ENCODE measurements at regions not wholly inside any gene's neighbourhood (a gene's known extent, or its start where the extent isn't known, plus 50 kb on each side); places are given as distances from the start of the nearest gene placed in this dataset.

DNA sequence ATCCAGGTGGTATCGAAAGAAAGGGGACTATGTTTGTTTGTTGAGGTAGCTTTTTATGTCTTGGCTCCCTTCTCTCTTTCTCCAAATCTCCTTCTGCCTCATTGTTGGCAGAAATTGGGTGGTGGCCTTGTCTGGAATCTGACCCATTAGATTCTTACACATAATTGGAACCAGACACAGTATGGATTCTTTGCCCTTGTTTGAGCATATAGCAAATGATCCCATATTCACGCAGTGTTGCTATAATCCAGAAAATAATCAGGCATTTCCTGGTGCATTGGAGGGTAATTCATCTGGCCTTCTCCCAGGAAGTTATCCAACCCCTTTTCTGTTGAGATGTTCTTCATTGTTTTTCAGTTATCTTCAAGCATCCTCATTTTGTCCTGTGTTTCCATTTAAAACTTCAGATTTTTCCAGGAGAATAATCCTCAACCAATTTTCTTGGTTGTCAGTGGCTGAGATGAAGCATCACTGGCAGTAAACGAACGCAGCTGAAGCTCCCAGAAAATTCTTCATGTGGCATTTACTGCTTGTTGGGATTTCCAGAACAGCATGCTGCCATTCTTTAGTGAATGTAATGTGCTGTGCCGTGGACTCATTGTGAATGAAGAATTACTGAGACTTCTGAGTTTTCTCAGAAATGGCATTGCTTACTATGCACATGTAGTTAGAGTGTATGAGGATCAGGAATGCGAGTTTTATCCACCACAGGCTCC, 70.5 kb upstream of the NTRK2 start:
- Histone ChIP-seq H3K27ac (no peak overlapping the region), H3K9me3 (no peaks in the 10 kb centered on the region), H3K4me1 (no peaks in the 10 kb centered on the region), H3K36me3 (no peaks in the 10 kb centered on the region), H3K4me3 (no peak overlapping the region), H3K27me3 (no peaks in the 10 kb centered on the region)
- WGBS, result 75% methylated on average over 6 of the region's 6 CpGs
- no peak for DNase-seq (ENCODE audit: low spot score in 2 of 2)
- TF ChIP-seq, protein P1, sequence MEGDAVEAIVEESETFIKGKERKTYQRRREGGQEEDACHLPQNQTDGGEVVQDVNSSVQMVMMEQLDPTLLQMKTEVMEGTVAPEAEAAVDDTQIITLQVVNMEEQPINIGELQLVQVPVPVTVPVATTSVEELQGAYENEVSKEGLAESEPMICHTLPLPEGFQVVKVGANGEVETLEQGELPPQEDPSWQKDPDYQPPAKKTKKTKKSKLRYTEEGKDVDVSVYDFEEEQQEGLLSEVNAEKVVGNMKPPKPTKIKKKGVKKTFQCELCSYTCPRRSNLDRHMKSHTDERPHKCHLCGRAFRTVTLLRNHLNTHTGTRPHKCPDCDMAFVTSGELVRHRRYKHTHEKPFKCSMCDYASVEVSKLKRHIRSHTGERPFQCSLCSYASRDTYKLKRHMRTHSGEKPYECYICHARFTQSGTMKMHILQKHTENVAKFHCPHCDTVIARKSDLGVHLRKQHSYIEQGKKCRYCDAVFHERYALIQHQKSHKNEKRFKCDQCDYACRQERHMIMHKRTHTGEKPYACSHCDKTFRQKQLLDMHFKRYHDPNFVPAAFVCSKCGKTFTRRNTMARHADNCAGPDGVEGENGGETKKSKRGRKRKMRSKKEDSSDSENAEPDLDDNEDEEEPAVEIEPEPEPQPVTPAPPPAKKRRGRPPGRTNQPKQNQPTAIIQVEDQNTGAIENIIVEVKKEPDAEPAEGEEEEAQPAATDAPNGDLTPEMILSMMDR (IDR thresholded peaks at IDR 0.05), result no peak
- no peak for TF ChIP-seq POLR2AphosphoS5 (IDR thresholded peaks at IDR 0.05)
- no peak for TF ChIP-seq EP300 (IDR thresholded peaks at IDR 0.05)
- TF ChIP-seq POLR2A (IDR thresholded peaks at IDR 0.05), result no peak

DNA sequence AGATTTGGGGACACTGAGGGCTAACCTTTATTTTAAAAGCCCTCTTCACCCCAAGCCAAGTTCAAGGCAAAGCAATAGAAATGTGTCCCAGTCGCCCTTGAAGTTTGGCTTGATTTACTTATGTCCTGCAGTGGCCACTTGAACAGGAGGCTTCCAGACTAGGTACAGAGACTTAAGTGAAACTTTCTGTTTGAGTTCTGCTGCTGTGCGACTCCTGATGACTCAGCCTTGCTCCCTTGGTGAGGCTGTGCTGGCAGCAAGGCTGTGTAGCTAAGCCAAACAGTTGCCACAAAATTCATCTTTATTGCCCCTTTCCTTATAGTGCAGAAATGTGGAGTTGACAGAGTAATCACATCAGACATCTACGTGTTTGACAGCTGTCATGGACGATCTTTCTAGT, 68.8 kb upstream of the NTRK2 start:
- no peak for DNase-seq (ENCODE audit: low spot score in 2 of 2)
- 54% methylated on average over 4 of the region's 4 CpGs for WGBS
- Histone ChIP-seq H3K27ac (no peak overlapping the region), H3K4me3 (no peak overlapping the region), H3K4me1 (no peaks in the 10 kb centered on the region), H3K27me3 (no peaks in the 10 kb centered on the region), H3K36me3 (no peaks in the 10 kb centered on the region), H3K9me3 (no peaks in the 10 kb centered on the region)
- TF ChIP-seq POLR2A (IDR thresholded peaks at IDR 0.05) (no peak), POLR2AphosphoS5 (IDR thresholded peaks at IDR 0.05) (no peak), EP300 (IDR thresholded peaks at IDR 0.05) (no peak)
- TF ChIP-seq, protein P1 (IDR thresholded peaks at IDR 0.05), result no peak

DNA sequence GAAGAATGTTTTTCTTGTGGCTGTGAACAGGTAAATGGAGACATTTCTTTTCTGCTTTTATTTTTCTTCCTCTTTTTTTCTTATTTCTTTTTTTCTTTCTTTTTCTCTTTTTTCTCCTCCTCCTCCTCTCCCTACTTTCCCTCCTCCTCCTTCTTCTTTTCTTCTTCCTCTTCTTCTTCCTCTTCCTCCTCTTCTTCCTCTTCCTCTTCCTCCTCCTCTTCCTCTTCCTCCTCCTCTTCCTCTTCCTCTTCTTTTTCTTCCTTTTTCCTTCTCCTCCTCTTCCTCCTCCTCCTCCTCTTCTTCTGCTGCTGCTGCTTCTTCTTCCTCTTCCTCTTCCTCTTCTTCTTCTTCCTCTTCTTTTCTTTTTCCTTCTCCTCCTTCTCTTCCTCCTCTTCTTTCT, 65.3 kb upstream of the NTRK2 start:
- no peaks in the 10 kb centered on the region for H3K4me1 ChIP-seq
- no peak for TF ChIP-seq POLR2A (IDR thresholded peaks at IDR 0.05)
- TF ChIP-seq POLR2AphosphoS5 (IDR thresholded peaks at IDR 0.05), result no peak
- TF ChIP-seq, protein P1 (IDR thresholded peaks at IDR 0.05), result no peak
- TF ChIP-seq EP300 (IDR thresholded peaks at IDR 0.05), result no peak
- no peak overlapping the region for H3K27ac ChIP-seq
- no peaks in the 10 kb centered on the region for H3K27me3 ChIP-seq
- no peaks in the 10 kb centered on the region for H3K36me3 ChIP-seq
- no peaks in the 10 kb centered on the region for H3K9me3 ChIP-seq
- no peak for DNase-seq (ENCODE audit: low spot score in 2 of 2)
- H3K4me3 ChIP-seq, result no peak overlapping the region

DNA sequence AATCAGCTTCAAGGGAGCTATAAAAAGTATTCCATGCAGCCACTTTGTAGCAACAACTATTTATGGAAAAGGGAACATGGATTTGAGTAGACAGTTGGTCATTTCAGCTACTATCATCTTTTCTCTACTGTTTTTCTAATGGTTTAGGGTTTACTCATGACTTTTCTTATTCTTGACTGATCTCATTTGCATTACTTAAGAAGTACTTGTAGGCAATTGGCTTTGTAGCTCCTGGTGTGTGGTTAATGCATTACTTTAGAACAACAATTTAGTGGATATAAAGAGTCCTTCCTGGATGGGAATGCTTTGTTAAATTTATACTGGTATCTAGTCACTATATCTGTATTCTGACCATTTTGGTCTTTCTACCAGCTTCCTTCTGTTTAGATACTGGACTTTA, 59.8 kb upstream of the NTRK2 start:
- H3K4me3 ChIP-seq, result no peak overlapping the region
- TF ChIP-seq, protein P1 (IDR thresholded peaks at IDR 0.05), result no peak
- TF ChIP-seq POLR2AphosphoS5 (IDR thresholded peaks at IDR 0.05), result no peak
- no peak for TF ChIP-seq EP300 (IDR thresholded peaks at IDR 0.05)
- no peak for TF ChIP-seq POLR2A (IDR thresholded peaks at IDR 0.05)
- no peak for DNase-seq (ENCODE audit: low spot score in 2 of 2)
- H3K36me3 ChIP-seq, result no peaks in the 10 kb centered on the region
- H3K27ac ChIP-seq, result no peak overlapping the region
- H3K27me3 ChIP-seq, result no peaks in the 10 kb centered on the region
- no peaks in the 10 kb centered on the region for H3K9me3 ChIP-seq
- H3K4me1 ChIP-seq, result no peaks in the 10 kb centered on the region

DNA sequence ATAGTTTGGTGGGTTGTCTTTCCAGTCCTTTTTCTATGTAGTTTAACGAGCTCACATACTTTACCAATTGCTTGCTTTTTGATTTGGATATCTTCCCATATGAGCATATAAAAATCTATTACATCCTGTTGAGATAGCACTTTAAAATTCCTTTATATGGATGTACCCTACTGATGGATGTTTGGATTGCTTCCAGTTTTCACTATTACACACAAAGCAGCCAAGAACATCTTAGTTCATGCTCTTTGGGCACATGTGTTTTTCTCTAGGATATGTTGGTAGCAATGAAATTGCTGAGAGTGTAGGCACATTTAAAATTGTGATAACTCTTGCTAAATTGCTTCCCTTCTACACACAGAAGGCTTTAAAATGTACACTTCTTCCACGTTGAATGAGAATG, 56.1 kb upstream of the NTRK2 start:
- no peak for DNase-seq (ENCODE audit: low spot score in 2 of 2)
- TF ChIP-seq EP300 (IDR thresholded peaks at IDR 0.05) (no peak), POLR2AphosphoS5 (IDR thresholded peaks at IDR 0.05) (no peak), POLR2A (IDR thresholded peaks at IDR 0.05) (no peak)
- TF ChIP-seq, protein P1 (IDR thresholded peaks at IDR 0.05), result no peak
- Histone ChIP-seq H3K27ac (no peak overlapping the region), H3K4me1 (no peaks in the 10 kb centered on the region), H3K9me3 (no peaks in the 10 kb centered on the region), H3K27me3 (no peaks in the 10 kb centered on the region), H3K36me3 (no peaks in the 10 kb centered on the region), H3K4me3 (no peak overlapping the region)
- 66% methylated on average over 2 of the region's 2 CpGs for WGBS
